T-helper 17 cell (primary cell): ENCODE measurements at regions not wholly inside any gene's neighbourhood (a gene's known extent, or its start where the extent isn't known, plus 50 kb on each side); places are given as distances from the start of the nearest gene placed in this dataset.

Source experiments
- ATAC-seq: fragments of 150-1000 bp; cut with Tn5 transposase; 2 replicates; pipeline ENCODE4 v1.10.0; 2021; ENCODE audit warnings: mild to moderate bottlenecking, moderate library complexity
- DNase-seq, 3 donors: peaks; one replicate each; pipeline versions ENCODE4 v3.0.0 to v3.0.0-alpha.2; 2020 to 2021
- H3K9me3 ChIP-seq: one replicate; pipeline ENCODE4 v1.7.0; 2013; ENCODE audit warnings: low read length, mild to moderate bottlenecking; ENCODE audit not compliant: control insufficient read depth, poor library complexity, severe bottlenecking
- H3K27ac Mint-ChIP-seq: one replicate; pipeline ENCODE4 v1.8.0; 2022; ENCODE audit warnings: mild to moderate bottlenecking, moderate library complexity, mixed read lengths
- H3K27me3 Mint-ChIP-seq: one replicate; pipeline ENCODE4 v1.8.0; 2022; ENCODE audit warnings: mixed read lengths
- H3K36me3 Mint-ChIP-seq: one replicate; pipeline ENCODE4 v1.8.0; 2022; ENCODE audit warnings: low read depth, mixed read lengths
- H3K4me1 Mint-ChIP-seq: one replicate; pipeline ENCODE4 v1.8.0; 2022; ENCODE audit warnings: mild to moderate bottlenecking, mixed read lengths
- H3K4me3 Mint-ChIP-seq: one replicate; pipeline ENCODE4 v1.8.0; 2022; ENCODE audit warnings: mild to moderate bottlenecking, moderate library complexity, mixed read lengths

- H3K9me3 ChIP-seq: no peaks in the 10 kb centered on the region
- no peaks in the 10 kb centered on the region for H3K4me1 Mint-ChIP-seq
- no peak overlapping the region for H3K4me3 Mint-ChIP-seq
- DNase-seq (no peak), ATAC-seq (no peak)
- H3K36me3 Mint-ChIP-seq: no peaks in the 10 kb centered on the region
- H3K27ac Mint-ChIP-seq: no peak overlapping the region
- H3K27me3 Mint-ChIP-seq: no peaks in the 10 kb centered on the region
Observed at GRCh38 chr15:95825671-95826411, 504.7 kb upstream of the NR2F2 start.

- no peaks in the 10 kb centered on the region for H3K4me1 Mint-ChIP-seq
- no peak overlapping the region for H3K27ac Mint-ChIP-seq
- no peaks in the 10 kb centered on the region for H3K27me3 Mint-ChIP-seq
- ATAC-seq: no peak
- no peak for DNase-seq
- H3K36me3 Mint-ChIP-seq: no peaks in the 10 kb centered on the region
- H3K4me3 Mint-ChIP-seq: no peak overlapping the region
- H3K9me3 ChIP-seq: no peaks in the 10 kb centered on the region
Observed at GRCh38 chr15:95826412-95827195, 503.9 kb upstream of the NR2F2 start.

GRCh38 chr15:95829062-95829461 is 501.4 kb upstream of the NR2F2 start:
- H3K27ac Mint-ChIP-seq: no peak overlapping the region
- H3K4me1 Mint-ChIP-seq: no peaks in the 10 kb centered on the region
- H3K36me3 Mint-ChIP-seq: no peaks in the 10 kb centered on the region
- no peak for DNase-seq
- no peaks in the 10 kb centered on the region for H3K27me3 Mint-ChIP-seq
- H3K4me3 Mint-ChIP-seq: no peak overlapping the region
- H3K9me3 ChIP-seq: no peaks in the 10 kb centered on the region
- ATAC-seq: no peak

- no peak for DNase-seq
- Mint-ChIP-seq H3K27ac (no peak overlapping the region), H3K36me3 (no peaks in the 10 kb centered on the region), H3K27me3 (no peaks in the 10 kb centered on the region), H3K4me1 (no peaks in the 10 kb centered on the region), H3K4me3 (no peak overlapping the region)
- H3K9me3 ChIP-seq: no peaks in the 10 kb centered on the region
- no peak for ATAC-seq
Observed at GRCh38 chr15:95830281-95830680, 500.2 kb upstream of the NR2F2 start.

- no peak overlapping the region for H3K27ac Mint-ChIP-seq
- no peaks in the 10 kb centered on the region for H3K36me3 Mint-ChIP-seq
- no peaks in the 10 kb centered on the region for H3K27me3 Mint-ChIP-seq
- ATAC-seq: no peak
- no peak for DNase-seq
- no peak overlapping the region for H3K4me3 Mint-ChIP-seq
- H3K4me1 Mint-ChIP-seq: no peaks in the 10 kb centered on the region
- H3K9me3 ChIP-seq: no peaks in the 10 kb centered on the region
Observed at GRCh38 chr15:95832668-95833067, 497.8 kb upstream of the NR2F2 start.

- Mint-ChIP-seq H3K4me3 (no peak overlapping the region), H3K4me1 (no peaks in the 10 kb centered on the region), H3K36me3 (no peaks in the 10 kb centered on the region), H3K27me3 (no peaks in the 10 kb centered on the region), H3K27ac (no peak overlapping the region)
- DNase-seq (no peak), ATAC-seq (no peak)
- H3K9me3 ChIP-seq: no peaks in the 10 kb centered on the region
Observed at GRCh38 chr15:95834028-95834804, 496.3 kb upstream of the NR2F2 start.

GRCh38 chr15:95836536-95836935 is 494.0 kb upstream of the NR2F2 start:
- H3K4me3 Mint-ChIP-seq: no peak overlapping the region
- no peaks in the 10 kb centered on the region for H3K27me3 Mint-ChIP-seq
- H3K4me1 Mint-ChIP-seq: no peaks in the 10 kb centered on the region
- ATAC-seq (no peak), DNase-seq (no peak)
- H3K36me3 Mint-ChIP-seq: no peaks in the 10 kb centered on the region
- no peaks in the 10 kb centered on the region for H3K9me3 ChIP-seq
- no peak overlapping the region for H3K27ac Mint-ChIP-seq

GRCh38 chr15:95837341-95838004 is 493.0 kb upstream of the NR2F2 start:
- Mint-ChIP-seq H3K27me3 (no peaks in the 10 kb centered on the region), H3K27ac (no peak overlapping the region), H3K4me3 (no peak overlapping the region), H3K36me3 (no peaks in the 10 kb centered on the region), H3K4me1 (no peaks in the 10 kb centered on the region)
- no peak for ATAC-seq
- no peak for DNase-seq
- H3K9me3 ChIP-seq: no peaks in the 10 kb centered on the region

GRCh38 chr15:95839367-95839782 is 491.1 kb upstream of the NR2F2 start:
- no peaks in the 10 kb centered on the region for H3K36me3 Mint-ChIP-seq

GRCh38 chr15:95840004-95840403 is 490.5 kb upstream of the NR2F2 start:
- H3K4me1 Mint-ChIP-seq: no peaks in the 10 kb centered on the region
- no peaks in the 10 kb centered on the region for H3K27me3 Mint-ChIP-seq
- H3K9me3 ChIP-seq: no peaks in the 10 kb centered on the region
- H3K27ac Mint-ChIP-seq: no peak overlapping the region
- no peaks in the 10 kb centered on the region for H3K36me3 Mint-ChIP-seq
- ATAC-seq (no peak), DNase-seq (no peak)
- H3K4me3 Mint-ChIP-seq: no peak overlapping the region

More at GRCh38 chr15:95839367-95839782, 491.1 kb upstream of the NR2F2 start:
- Mint-ChIP-seq H3K27ac (no peak overlapping the region), H3K4me3 (peak overlapping the region; percentile 2), H3K4me1 (no peaks in the 10 kb centered on the region), H3K27me3 (no peaks in the 10 kb centered on the region)
- H3K9me3 ChIP-seq: no peaks in the 10 kb centered on the region
- ATAC-seq (peak; percentile 51), DNase-seq (no peak)

- DNase-seq: no peak
- ATAC-seq: no peak
- no peak overlapping the region for H3K4me3 Mint-ChIP-seq
- H3K4me1 Mint-ChIP-seq: no peaks in the 10 kb centered on the region
- H3K27me3 Mint-ChIP-seq: no peaks in the 10 kb centered on the region
- H3K36me3 Mint-ChIP-seq: no peaks in the 10 kb centered on the region
- no peak overlapping the region for H3K27ac Mint-ChIP-seq
- no peaks in the 10 kb centered on the region for H3K9me3 ChIP-seq
Observed at GRCh38 chr15:95840855-95841254, 489.6 kb upstream of the NR2F2 start.

GRCh38 chr15:95842576-95842975 is 487.9 kb upstream of the NR2F2 start:
- no peak overlapping the region for H3K27ac Mint-ChIP-seq
- H3K27me3 Mint-ChIP-seq: no peaks in the 10 kb centered on the region
- no peaks in the 10 kb centered on the region for H3K9me3 ChIP-seq

More at GRCh38 chr15:95842576-95842975, 487.9 kb upstream of the NR2F2 start:
- H3K36me3 Mint-ChIP-seq: no peaks in the 10 kb centered on the region
- H3K4me1 Mint-ChIP-seq: no peaks in the 10 kb centered on the region
- DNase-seq (no peak), ATAC-seq (no peak)
- H3K4me3 Mint-ChIP-seq: no peak overlapping the region
